Retinal pigment epithelial cell (primary cell): ENCODE measurements at regions not wholly inside any gene's neighbourhood (a gene's known extent, or its start where the extent isn't known, plus 50 kb on each side); places are given as distances from the start of the nearest gene placed in this dataset.

Experiments used
- DNase-seq: peaks from one replicate; pipeline ENCODE4 v3.0.0-alpha.2; 2010; ENCODE audit warnings: low read depth
- H3K4me3 ChIP-seq: 2 replicates; pipeline ENCODE4 v1.5.1; 2011; ENCODE audit warnings: mild to moderate bottlenecking, low read length, control low read depth, moderate library complexity
- TF ChIP-seq, protein P1 (sequence below): conservative IDR thresholded peaks from 2 replicates; pipeline ENCODE4 v1.5.1; 2011; ENCODE audit warnings: low read depth, low read length, control low read depth, inconsistent platforms

DNA sequence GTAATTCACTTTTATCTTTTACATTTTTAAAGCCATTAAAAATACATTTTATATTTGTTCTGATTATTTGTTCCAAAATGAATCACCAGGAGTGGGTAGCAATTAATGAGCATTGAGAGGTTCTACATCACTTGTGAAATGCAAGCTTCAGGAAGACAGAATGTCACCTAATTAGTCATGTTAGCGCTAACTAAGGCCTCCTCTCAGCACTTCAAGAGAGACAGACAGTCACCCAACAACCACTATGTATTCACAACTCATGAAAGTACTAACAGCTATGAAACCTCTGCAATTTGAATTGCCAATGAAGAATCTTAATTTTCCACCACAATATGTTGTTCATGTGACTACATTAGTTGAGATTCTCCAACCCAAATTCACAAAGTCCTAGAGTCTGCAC lies 611.0 kb downstream of the KCNJ3 start:
- H3K4me3 ChIP-seq = no peak overlapping the region
- TF ChIP-seq, protein P1, sequence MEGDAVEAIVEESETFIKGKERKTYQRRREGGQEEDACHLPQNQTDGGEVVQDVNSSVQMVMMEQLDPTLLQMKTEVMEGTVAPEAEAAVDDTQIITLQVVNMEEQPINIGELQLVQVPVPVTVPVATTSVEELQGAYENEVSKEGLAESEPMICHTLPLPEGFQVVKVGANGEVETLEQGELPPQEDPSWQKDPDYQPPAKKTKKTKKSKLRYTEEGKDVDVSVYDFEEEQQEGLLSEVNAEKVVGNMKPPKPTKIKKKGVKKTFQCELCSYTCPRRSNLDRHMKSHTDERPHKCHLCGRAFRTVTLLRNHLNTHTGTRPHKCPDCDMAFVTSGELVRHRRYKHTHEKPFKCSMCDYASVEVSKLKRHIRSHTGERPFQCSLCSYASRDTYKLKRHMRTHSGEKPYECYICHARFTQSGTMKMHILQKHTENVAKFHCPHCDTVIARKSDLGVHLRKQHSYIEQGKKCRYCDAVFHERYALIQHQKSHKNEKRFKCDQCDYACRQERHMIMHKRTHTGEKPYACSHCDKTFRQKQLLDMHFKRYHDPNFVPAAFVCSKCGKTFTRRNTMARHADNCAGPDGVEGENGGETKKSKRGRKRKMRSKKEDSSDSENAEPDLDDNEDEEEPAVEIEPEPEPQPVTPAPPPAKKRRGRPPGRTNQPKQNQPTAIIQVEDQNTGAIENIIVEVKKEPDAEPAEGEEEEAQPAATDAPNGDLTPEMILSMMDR = no peak
- DNase-seq = no peak

DNA sequence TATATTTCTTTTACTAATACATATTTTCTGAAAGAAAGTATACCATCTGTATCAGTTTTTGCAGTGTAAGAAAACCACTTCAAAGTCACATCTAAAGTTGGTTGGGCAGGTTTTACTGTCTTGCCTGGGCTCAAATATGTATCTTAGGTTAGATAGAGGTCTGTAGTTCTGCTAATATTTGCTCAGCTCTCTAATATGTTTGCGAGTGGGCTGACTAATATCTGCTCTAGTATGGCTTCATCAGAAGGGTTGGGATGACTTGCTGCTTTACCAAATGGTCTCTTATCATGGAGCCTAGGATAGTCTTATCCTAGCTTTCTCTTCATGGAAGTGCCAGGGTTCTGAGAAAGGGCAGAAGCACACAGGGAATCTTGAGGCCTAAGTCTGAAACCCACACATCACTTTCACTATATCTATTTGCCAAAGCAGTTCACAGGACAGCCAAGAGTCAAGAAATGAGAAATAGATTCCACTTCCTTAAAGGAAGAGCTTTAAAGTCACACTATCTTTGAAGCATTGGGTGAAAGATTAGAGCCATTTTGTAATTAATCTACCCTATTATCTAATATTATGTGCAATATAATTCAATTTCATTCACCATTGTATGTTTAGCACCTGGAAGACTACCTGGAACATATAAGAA lies 610.0 kb downstream of the KCNJ3 start:
- TF ChIP-seq, protein P1 = no peak
- H3K4me3 ChIP-seq = no peak overlapping the region
- DNase-seq = no peak

DNA sequence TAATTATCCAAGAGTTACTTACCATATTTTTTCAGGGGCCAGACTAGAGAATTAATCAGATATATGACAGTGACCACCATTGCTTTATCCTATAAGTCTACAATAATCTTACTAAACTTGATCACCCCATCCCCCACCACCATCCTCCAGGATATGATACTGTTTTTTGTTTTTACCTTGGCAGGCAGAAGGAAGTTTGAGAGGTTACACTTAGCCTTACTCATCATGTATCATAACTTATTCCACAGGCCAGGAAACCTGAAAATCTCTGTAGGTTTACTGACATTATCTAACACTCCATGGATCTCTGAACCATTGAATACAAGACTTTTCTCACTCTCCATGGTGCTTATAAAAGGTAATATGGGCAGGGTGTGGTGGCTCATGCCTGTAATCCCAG lies 602.7 kb downstream of the KCNJ3 start:
- no peak for DNase-seq
- TF ChIP-seq, protein P1 = no peak
- no peak overlapping the region for H3K4me3 ChIP-seq

DNA sequence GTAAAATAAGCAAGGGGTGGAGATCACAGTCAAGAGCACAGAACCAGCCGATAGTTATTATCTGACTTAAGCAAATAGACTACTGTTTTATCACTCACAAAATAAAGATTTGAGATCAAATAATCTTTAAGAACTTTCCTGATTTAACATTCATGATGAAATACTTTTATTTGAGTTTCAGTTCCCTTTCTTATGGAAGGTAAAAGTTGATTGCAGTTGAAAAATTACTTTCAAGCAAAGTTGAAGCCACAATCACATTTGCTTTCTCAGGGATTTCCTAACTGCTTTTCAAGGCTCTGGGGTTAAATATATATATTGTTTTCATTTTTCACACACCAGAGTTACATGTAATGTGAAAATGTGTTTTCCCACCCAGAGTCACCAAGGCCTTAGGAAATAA lies 599.5 kb downstream of the KCNJ3 start:
- no peak for DNase-seq
- H3K4me3 ChIP-seq = no peak overlapping the region
- TF ChIP-seq, protein P1 = no peak

DNA sequence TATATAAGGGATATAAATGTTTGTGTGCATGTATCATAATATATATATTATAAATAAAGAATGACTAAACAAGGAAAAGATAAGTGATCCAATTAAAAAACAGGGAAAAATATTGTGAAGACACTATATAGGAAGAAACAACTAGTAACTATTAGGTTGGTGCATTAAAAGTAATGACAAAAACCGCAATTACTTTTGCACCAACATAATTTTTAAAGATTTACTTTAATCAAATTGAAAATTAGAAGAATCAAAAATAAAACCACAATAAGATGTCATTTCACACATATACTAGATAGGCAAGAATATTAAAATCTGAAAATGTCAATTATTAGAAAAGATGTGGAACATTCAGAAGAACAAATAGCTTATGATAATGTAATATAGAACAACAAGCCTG lies 595.9 kb downstream of the KCNJ3 start:
- no peak for DNase-seq
- no peak overlapping the region for H3K4me3 ChIP-seq
- TF ChIP-seq, protein P1 = no peak

DNA sequence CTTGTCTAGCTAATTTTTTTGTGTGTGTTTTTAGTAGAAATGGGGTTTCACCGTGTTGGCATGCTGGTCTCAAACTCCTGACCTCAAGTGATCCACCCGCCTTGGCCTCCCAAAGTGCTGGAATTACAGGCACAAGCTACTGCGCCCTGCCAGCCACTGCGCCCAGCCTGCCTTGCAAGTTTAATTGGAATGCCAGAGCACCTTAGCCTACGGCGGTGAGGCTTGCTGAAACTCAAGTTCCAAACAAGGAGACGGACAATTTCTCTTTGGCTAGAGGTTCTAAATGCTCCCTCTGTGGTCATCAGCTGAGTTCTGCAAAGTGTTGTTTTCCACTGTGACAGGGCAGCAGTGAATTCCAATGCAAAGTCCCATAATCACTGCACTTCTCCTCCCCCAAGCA lies 583.4 kb downstream of the KCNJ3 start:
- no peak for DNase-seq
- no peak overlapping the region for H3K4me3 ChIP-seq
- TF ChIP-seq, protein P1 = no peak

DNA sequence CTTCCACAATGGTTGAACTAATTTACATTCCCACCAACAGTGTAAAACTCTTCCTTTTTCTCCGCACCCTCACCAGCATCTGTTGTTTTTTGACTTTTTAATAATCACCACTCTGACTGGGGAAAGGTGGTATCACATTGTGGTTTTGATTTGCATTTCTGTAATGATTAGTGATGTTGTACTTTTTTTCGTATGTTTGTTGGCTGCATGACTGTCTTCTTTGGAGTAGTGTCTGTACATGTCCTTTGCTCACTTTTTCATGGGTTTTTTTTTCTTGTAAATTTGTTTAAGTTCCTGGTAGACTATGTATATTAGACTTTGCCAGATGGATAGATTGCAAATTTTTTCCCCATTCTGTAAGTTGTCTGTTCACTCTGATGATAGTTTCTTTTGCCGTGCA lies 574.8 kb downstream of the KCNJ3 start:
- no peak for DNase-seq
- no peak overlapping the region for H3K4me3 ChIP-seq
- TF ChIP-seq, protein P1 = no peak
